ENCODE measurements at regions not wholly inside any gene's neighbourhood (a gene's known extent, or its start where the extent isn't known, plus 50 kb on each side); places are given as distances from the start of the nearest gene placed in this dataset.
"Not testable (repeated sequence)": the region's sequence is repeated elsewhere in the genome, so short reads cannot be mapped to it uniquely, and the experiment has no call there.

DNA sequence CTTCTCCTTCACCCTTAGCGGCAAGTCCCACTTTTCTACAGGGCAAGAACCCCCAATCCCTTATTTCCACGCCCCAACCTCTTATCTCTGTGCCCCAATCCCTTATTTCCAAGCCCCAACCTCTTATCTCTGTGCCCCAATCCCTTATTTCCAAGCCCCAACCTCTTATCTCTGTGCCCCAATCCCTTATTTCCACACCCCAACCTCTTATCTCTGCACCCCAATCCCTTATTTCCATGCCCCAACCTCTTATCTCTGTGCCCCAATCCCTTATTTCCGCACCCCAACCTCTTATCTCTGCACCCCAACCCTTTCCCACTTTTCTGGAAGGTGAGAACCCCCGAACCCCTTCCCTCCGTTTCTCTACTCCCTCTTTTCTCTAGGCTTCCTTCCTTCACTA lies 116.1 kb upstream of the GJE1 start:
- ATAC-seq (ENCODE audit: low FRiP score); DNase-seq (ENCODE audit: low spot score): not testable (repeated sequence)

DNA sequence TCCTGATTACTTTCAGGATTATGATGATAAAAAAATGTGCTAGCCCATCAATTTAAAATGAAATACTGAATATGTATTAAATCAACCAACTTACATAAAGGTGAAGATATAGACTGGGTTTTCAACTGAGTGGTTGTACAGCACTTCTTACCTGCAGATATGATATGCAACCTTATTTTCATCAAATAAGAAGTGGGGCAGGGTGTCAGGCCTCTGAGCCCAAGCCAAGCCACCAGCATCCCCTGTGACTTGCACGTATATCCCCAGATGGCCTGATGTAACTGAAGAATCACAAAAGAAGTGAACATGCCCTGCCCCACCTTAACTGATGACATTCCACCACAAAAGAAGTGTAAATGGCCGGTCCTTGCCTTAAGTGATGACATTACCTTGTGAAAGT lies 117.3 kb upstream of the GJE1 start:
- not testable (repeated sequence) for DNase-seq (ENCODE audit: low spot score); ATAC-seq (ENCODE audit: low FRiP score)

DNA sequence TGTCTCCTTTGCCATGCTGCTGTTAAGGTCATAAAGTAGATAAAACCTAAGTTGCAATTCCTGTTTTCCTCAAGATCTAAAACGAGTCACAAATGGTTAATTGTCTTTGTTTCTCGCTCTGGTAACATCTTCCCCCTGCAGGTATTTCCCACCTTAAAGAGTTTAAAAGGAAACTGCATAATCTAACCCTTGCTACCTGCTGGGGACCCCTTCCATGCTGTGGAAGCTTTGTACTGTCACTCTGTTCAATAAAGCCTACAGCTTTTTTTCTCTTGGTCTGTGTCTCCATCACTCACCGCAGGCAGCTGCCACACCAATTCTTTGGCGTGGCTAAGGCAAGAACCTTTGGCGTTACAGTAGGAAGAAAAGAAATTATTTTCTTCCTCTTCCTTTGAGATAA lies 117.7 kb upstream of the GJE1 start:
- TF ChIP-seq, protein P1, sequence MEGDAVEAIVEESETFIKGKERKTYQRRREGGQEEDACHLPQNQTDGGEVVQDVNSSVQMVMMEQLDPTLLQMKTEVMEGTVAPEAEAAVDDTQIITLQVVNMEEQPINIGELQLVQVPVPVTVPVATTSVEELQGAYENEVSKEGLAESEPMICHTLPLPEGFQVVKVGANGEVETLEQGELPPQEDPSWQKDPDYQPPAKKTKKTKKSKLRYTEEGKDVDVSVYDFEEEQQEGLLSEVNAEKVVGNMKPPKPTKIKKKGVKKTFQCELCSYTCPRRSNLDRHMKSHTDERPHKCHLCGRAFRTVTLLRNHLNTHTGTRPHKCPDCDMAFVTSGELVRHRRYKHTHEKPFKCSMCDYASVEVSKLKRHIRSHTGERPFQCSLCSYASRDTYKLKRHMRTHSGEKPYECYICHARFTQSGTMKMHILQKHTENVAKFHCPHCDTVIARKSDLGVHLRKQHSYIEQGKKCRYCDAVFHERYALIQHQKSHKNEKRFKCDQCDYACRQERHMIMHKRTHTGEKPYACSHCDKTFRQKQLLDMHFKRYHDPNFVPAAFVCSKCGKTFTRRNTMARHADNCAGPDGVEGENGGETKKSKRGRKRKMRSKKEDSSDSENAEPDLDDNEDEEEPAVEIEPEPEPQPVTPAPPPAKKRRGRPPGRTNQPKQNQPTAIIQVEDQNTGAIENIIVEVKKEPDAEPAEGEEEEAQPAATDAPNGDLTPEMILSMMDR (IDR thresholded peaks at IDR 0.05): no peak
- ATAC-seq (ENCODE audit: low FRiP score) (no peak), DNase-seq (ENCODE audit: low spot score) (no peak)

DNA sequence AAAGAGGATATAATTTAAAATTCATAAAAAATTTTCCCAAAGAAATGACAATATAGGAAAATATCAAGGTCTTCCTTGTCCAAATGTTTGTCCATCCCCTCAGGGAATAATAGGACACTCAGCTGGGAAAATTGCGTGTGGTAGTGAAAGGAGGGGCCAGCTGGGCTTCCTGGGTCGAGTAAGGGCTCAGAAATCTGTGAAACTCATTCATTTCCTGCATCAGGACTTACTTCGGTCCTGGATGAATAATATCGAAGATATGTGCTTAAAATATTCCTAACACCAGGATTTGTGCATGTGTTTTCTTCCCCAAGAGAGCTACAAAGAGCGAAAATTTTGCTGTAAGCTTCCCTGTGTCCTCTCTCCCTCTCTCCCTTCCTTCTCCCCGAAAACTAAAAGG lies 118.2 kb upstream of the GJE1 start:
- TF ChIP-seq, protein P1 (IDR thresholded peaks at IDR 0.05): no peak
- DNase-seq (ENCODE audit: low spot score) (no peak), ATAC-seq (ENCODE audit: low FRiP score) (no peak)

DNA sequence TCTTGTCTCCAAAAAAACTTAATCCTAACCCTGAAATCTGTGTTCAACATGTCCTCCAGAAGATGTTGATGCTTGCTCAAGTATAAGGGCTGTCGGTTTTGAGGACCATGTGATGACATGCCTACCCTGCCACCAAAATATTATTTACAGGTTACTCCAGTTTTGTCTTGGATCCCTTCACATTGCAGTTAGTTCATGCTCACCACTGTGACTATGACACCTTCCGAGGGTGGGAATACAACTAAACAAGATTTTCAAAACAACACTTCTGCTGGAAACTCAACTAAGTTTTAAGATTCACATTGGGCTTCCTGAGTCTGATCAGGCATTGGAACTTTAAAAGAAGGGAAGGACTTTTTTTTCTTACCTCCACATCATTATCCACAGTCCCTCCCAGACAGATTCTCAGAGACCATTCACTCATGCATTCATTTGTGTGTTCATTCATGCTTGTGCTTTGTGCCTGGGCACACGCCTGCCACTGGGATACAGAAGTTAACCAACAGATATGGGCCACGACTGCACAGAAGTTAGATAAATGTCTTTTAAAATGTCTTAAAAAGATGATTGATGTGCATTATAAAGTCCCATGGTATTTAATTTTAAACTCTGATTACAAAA lies 118.7 kb upstream of the GJE1 start:
- ATAC-seq (ENCODE audit: low FRiP score) (no peak), DNase-seq (ENCODE audit: low spot score) (no peak)
- TF ChIP-seq, protein P1 (IDR thresholded peaks at IDR 0.05): no peak

DNA sequence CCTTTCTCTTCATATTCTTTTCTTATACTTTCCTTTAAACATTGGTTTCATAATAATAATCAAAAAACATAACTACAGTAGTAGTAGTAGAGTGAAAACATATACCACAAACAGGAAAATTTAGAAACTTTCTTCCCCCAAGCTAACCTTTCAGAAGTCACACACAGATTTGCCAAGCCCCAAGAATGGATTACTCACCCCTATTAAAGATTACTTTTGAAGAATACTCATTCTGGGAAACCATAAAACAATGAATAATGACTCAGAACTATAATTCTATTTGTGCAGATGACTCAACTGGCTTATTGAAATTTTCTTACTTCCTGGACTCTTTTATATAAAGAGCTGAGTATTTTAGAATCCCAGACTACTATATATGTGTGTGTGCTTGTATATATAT lies 119.4 kb upstream of the GJE1 start:
- ATAC-seq (ENCODE audit: low FRiP score): no peak
- no peak for DNase-seq (ENCODE audit: low spot score)
- TF ChIP-seq, protein P1 (IDR thresholded peaks at IDR 0.05): no peak

DNA sequence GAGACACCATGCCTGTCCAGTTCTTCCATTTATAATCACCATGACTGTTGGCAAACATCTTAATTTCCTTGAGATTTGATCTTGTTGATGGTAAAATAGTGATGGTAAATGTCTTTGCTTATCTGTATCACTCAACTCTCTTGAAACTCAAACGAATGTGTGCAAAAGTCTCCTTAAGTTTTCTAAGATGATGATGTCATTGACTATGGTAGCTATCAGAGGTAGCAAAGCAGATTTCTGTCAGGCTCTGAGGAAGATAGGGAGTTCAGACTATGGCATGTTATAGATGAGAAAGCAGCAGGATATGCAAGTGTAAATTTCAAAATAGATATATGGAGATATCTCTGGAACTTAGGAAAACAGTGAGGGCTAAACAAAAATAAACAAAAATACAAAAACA lies 121.0 kb upstream of the GJE1 start:
- TF ChIP-seq, protein P1 (IDR thresholded peaks at IDR 0.05): no peak
- ATAC-seq (ENCODE audit: low FRiP score) (no peak), DNase-seq (ENCODE audit: low spot score) (no peak)

GRCh38 chr6:142011156-142011555 lies 121.6 kb upstream of the GJE1 start:
- DNase-seq (ENCODE audit: low spot score) (no peak), ATAC-seq (ENCODE audit: low FRiP score) (no peak)

More at GRCh38 chr6:142011156-142011555, 121.6 kb upstream of the GJE1 start:
- TF ChIP-seq, protein P1 (IDR thresholded peaks at IDR 0.05): no peak
